Esophagus squamous epithelium (tissue), 4 donors: ENCODE measurements at regions not wholly inside any gene's neighbourhood (a gene's known extent, or its start where the extent isn't known, plus 50 kb on each side); places are given as distances from the start of the nearest gene placed in this dataset.

ENCODE experiments used
- POLR2A ChIP-seq, 4 donors: fragments of 450-650 bp; IDR thresholded peaks; one replicate each; pipeline ENCODE4 v1.6.1; 2017; ENCODE audit warnings: antibody characterized with exemption in 4 of 4, mild to moderate bottlenecking in 4 of 4, moderate library complexity in 3 of 4
- TF ChIP-seq, protein P1 (sequence below), 6 experiments: fragments of 450-650 bp in 4 of 6; fragments of 200-600 bp in 2 of 6; sonication (generic) in 2 of 6; IDR thresholded peaks; one replicate each; pipeline ENCODE4 v1.5.1; 2016 to 2019; ENCODE audit warnings: antibody characterized with exemption in 6 of 6, mild to moderate bottlenecking in 4 of 6, moderate library complexity in 4 of 6

- TF ChIP-seq POLR2A (IDR thresholded peaks at IDR 0.05) = no peak
- TF ChIP-seq, protein P1, sequence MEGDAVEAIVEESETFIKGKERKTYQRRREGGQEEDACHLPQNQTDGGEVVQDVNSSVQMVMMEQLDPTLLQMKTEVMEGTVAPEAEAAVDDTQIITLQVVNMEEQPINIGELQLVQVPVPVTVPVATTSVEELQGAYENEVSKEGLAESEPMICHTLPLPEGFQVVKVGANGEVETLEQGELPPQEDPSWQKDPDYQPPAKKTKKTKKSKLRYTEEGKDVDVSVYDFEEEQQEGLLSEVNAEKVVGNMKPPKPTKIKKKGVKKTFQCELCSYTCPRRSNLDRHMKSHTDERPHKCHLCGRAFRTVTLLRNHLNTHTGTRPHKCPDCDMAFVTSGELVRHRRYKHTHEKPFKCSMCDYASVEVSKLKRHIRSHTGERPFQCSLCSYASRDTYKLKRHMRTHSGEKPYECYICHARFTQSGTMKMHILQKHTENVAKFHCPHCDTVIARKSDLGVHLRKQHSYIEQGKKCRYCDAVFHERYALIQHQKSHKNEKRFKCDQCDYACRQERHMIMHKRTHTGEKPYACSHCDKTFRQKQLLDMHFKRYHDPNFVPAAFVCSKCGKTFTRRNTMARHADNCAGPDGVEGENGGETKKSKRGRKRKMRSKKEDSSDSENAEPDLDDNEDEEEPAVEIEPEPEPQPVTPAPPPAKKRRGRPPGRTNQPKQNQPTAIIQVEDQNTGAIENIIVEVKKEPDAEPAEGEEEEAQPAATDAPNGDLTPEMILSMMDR (IDR thresholded peaks at IDR 0.05) = no peak
These were observed 262.8 kb downstream of the FBXO15 start for GRCh38 chr18:73884868-73885267.
